DMS 273 (cell line): ENCODE measurements at regions not wholly inside any gene's neighbourhood (a gene's known extent, or its start where the extent isn't known, plus 50 kb on each side); places are given as distances from the start of the nearest gene placed in this dataset.
"Not testable (repeated sequence)": the region's sequence is repeated elsewhere in the genome, so short reads cannot be mapped to it uniquely, and the experiment has no call there.

ENCODE experiments used
- DNase-seq: peaks from one replicate; lab custom pipeline; 2025; ENCODE audit not compliant: unreplicated experiment; lab: John Stamatoyannopoulos, UW

DNA sequence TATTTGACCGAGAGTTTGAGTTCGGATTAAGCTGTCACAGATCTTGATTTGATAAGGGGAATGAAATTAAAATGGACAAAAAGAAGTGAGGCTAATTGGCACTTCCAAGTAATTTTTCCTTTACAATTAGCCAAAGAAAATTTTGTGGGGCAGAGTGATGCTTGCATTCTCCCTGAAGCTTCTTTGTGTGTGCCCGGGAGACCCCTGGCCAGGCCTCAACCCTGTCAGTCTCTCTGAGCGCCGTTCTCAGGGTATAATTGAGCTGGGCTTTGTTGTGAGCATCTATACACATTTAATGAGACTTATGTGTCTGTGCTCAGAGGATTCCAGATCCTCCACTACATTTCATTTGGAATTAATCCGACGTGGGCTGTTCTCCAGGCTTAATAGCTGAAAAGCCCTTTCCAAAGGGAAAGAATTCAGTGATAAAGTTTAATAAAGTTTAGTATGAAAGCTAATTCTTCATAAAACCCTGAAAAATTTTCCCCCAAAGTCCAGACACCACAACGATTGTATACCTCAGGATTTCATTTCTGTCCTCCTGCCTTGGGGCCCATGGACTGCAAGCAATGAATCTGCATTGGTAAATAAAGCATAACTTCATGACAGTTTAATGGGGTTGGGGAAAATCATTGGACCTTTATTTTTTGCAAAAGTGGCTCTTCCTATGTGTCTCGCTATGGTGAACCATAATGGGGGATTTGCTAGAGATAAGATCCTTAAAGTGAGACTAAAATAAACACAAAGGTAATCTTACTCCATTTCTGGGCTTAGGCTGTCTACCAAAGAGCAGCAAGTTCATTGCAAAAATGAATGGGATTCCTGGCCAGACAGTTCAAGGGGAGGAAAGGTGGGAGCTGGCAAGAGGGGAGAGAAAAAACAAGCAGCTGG is 292.6 kb downstream of the C12orf75 start:
- DNase-seq = no peak

DNA sequence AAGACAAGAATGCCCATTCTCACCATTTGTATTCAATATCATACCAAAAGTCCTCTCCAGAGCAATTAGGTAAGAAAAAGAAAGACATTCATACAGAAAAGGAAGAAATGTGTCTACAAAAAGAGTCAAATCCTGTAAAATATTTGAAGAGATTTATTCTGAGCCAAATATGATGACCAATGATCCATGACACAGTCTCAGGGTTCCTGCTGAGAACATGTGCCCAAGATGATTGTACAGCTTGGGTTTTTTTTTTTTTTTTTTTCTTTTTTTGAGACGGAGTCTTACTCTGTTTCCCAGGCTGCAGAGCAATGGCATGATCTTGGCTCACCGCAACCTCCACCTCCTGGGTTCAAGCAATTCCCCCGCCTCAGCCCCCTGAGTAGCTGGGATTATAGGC is 296.2 kb downstream of the C12orf75 start:
- DNase-seq = no peak

DNA sequence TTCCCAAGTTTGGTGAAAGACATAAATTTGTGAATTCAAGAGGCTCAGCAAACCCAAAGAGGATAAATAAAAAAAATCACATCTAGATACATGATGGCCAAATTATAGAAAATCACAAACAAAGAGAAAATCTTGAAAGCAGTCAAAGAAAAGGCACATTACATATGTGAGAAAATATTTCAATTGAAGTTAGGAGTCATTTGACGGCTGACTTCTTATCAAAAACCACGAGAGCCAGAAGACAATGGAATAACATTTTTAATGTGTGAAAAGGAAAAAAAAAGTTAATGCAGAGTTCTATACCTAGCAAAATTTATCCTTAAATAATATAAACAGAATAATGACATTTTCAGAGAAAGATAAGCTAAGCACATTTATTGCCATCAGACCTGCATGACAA is 307.0 kb downstream of the C12orf75 start:
- no peak for DNase-seq

DNA sequence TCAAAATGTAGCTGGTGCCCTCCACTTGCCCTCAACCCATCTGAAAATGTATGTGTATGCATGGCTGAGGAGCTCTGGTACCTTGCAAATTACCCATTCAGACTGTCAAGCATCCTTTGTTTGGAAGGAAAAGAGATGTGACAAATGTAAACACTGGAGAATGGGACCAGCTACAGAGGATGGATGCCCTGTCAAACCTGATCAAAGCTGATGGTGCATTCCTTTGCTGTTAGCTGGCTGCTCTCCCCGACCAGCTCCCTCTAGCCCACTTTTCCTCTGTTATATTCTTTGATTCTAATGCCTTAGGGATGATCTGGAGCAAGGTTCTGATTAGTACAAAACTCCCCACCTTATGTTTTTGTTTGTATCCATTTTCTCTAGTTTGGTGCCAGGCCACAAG is 310.3 kb downstream of the C12orf75 start:
- no peak for DNase-seq

DNA sequence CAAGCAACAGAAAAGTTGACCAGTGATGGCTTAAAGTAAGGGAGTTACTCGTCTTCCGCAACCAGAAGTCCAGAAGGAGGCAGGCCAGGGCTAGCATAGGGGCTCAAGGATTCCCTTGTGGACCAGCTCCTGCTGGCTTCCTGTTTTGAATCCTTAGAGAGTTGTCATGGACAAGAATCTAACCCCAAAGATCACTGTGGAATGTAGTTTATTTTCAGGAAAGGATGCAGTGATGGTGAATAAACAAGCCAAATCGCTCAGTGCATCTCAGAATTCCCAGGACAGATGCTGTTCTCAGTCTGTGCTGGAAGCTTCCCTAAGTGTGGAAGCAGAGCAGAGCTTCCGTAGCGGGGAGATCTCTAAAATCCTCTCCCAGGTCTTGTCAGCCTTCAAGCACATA is 311.3 kb downstream of the C12orf75 start:
- no peak for DNase-seq

GRCh38 chr12:105644770-105645169 is 314.3 kb downstream of the C12orf75 start:
- no peak for DNase-seq

DNA sequence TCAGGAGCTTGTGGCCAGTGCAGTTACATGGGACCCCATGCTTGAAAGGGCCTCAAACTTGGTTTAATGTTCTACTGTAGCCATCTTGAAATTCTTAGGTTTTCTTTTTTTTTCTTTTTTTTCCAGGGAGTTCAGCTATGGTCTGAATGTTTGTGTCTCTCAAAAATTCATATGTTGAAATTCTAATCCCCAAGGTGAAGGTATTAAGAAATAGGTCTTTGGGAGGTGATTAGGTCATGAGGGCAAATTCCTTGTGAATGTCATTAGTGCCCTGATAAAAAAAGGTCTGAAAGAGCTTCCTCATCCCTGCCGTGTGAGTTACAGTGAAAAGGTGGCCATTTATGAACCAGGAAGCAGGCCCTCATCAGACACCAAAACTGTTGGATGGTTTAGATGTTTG is 324.1 kb downstream of the C12orf75 start:
- no peak for DNase-seq

DNA sequence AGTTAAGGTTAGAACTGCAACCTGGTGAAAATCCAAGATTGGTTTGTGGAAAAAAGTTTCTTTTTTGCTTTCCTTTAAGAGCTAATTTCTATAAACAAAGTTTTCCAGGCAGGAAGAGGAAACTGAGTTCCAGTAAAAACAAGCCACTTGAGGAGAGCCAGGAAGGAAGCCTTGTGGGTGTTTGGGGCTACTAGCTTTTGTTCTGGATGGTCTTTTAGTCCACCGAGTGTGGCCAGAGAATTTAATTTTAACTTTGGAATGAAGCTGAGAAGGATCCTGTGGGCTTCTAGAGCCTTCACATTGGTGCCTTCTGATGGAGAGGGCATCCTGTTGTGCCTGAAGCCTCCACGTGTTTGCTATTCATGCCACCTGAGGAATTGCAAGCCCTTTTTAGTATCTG is 327.9 kb downstream of the C12orf75 start:
- no peak for DNase-seq

DNA sequence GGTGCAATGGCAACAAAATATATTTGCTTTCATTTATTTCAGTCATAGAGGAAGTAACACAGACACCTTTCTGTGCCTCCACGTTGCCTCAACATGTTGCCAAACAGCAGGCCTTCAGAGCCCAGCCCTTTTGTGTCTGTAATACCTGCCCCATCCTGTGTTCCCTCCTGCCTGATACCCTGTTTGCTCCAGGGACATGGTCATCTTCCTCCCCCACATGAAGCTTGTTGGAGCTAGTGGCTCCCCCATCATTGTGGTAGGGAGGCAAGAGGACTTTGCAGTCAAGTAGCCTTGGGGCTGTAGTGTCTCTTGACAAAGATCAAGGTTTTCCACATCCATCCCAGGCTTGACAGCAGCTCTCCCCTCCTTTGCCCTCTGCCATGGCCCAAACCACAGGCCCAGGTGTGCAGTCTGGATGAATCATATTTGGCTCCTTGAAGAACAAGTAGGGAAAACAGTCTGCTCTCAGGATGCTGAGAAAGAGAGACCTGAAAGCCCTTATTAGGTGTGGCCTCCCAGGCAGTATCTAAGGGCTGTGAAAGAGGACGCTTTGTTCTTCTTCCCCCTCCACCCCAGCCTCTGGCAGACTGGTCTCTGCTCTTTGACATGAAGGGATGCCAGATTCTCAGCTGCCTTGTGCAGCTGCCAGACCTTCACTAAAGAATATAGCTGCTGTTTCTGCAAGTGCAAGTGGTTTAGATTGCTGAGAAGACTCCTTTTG is 329.0 kb downstream of the C12orf75 start:
- DNase-seq = peak; percentile 19

GRCh38 chr12:105664765-105665164 is 334.3 kb downstream of the C12orf75 start:
- DNase-seq = not testable (repeated sequence)

- DNase-seq = no peak
These were observed 334.9 kb downstream of the C12orf75 start for GRCh38 chr12:105665366-105665765.

DNA sequence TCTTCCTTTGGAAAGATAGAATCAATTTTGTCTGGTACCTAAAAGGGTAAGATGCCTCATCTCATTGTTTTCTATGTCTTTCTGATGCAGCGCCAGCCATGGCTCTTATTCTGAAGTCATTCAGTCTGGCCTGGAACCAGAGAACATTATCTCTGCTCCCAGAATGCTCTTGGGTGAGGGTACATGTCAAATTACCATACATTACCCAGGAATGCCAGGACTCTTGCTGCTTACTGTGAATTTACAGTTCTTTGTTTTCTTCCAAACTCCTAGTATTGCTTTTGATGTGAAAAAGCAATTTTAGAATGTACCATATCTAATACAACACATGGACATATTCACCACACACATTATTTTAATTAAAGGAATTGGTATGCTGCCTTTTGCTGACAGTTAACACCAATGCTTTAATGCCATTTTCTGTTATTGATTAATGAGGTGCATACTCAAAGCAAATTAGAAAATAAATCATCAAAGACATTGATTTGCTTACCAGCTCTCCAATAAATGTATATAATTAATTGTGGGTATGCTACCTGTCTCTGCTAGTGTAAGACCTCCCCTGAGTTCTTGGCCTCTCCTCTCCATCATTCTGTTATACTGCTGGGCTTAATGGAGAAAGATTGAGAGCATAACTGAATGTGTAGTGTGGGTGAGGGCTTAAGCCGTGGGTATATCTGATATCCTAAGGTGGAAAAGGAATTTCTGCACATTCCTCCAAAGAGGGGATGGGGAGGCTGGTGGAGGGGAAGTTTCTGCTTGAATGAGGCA is 337.7 kb downstream of the C12orf75 start:
- no peak for DNase-seq

GRCh38 chr12:105670672-105671071 is 340.2 kb downstream of the C12orf75 start:
- no peak for DNase-seq

GRCh38 chr12:105671720-105672119 is 341.2 kb downstream of the C12orf75 start:
- no peak for DNase-seq

DNA sequence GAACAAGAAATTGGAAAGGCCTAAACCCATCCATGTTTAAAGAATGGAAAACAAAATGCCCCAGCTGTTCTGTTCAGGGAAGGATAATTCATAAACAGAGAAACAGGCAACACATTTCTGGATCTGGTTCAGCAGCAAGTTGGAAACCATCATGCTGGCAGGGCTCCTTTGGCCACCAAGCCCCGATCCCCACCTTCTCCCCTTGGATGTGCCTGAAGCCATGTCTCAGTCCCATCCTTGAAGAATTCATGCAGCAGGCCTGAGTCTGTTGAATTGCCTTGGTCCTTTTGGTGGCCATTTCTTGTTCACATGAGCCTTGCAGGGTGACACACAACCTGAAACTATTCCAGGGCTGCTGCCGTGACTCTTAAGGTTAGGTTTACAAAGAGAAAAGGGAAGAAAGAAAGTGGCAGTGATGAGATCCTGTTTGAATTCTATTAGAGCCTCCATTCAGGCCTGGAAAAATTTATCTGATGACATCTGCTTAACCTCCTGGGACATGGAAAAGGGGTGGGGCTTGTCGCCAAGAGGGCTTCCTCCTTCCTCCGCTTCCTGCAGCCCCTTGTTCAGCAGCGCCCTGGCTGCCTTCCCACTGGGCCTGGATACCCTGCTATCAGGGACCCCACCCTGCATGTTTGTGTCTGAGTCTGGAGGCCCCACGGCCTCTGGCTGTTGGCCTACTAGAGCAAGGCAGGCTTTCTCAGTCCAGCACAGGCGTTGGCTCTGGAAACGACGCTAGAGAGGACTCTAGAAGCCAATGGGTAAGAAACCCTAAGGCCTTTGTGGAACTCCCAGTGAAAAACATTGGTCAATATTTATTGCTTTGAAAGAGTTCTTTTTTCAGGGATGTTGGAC is 341.9 kb downstream of the C12orf75 start:
- DNase-seq = no peak

DNA sequence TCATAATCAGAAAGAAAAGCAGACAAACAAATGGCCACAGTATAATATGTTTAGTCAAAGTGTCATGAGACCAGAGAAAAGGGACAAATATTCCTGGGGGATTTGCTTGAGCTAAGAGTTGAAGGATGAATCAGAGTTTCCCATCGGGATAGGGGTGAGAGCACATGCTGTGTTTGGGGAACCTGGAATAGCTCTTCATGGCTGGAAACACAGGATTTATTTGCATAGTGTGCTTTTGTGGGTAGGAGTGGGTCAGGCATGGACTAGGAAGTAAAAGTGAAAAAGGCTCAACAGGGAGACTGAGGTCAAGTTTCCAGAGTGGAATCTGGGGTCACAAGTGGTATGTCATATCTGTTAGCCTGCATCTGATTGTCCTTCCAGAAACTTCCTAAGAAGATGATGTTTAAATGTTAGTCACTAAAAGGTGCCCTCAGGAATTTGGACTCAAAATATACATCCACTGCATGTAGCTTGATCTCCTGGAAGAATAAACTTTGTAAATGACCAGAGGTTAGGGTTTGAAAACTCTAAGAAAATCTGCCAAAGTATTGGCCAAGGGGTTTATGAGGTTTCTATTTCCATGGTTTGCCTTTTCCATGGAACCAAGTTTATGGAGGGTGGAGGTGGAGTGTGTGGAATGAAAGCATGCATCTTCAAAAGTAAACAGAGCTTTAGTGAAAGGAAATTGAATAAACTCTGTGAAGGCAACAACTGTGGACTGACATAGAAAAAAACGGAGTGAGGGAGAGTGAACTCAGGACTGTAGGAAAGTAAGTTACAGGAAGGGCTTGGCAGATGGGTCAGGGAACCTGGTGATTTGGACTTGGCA is 344.6 kb downstream of the C12orf75 start:
- no peak for DNase-seq

DNA sequence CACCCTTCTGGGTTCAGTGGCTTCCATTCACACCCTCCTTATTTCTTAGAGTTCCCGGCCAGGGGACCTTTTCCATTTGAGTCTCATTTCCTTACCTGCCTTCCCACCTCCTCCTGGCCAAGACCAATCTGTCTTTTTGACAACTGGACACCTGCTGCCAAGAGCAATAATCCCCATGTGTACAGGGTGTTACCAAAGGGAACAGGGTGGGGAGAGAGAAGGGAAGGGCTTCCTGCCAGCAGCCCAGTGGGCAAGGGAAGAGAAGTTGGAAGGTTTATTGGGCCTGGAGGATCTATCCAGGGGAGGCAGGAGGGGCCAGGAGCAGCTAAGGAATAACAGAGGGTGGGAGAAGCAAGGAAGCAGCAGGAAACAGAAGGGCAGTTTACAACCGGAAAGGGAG is 346.2 kb downstream of the C12orf75 start:
- peak; percentile 51 for DNase-seq

GRCh38 chr12:105677672-105678071 is 347.2 kb downstream of the C12orf75 start:
- no peak for DNase-seq

- no peak for DNase-seq
These were observed 349.5 kb downstream of the C12orf75 start for GRCh38 chr12:105679982-105680381.

DNA sequence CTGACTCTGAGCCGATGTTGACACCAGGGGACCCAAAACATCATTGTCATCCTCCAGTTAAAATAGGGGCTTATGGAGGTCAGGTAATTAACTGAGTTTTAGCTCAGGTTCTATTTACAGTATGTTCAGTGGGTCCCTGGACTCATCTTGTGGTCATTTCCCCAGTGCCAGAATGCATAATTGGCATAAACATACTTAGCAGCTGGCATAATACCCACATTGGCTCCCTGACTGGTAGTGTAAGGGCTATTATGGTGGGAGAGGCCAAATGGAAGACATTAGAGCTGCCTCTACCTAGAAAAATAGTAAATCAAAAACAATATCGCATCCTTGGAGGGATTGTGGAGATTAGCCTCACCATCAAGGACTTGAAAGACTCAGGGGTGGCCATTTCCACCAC is 350.9 kb downstream of the C12orf75 start:
- DNase-seq = peak; percentile 79
